Epithelial cell of esophagus (primary cell): ENCODE measurements at regions not wholly inside any gene's neighbourhood (a gene's known extent, or its start where the extent isn't known, plus 50 kb on each side); places are given as distances from the start of the nearest gene placed in this dataset.
"Not testable (repeated sequence)": the region's sequence is repeated elsewhere in the genome, so short reads cannot be mapped to it uniquely, and the experiment has no call there.

Experiments used
- DNase-seq: peaks from one replicate; pipeline ENCODE4 v3.0.0; 2010; ENCODE audit warnings: low read depth
- H3K4me3 ChIP-seq: 2 replicates; pipeline ENCODE4 v1.5.1; 2011; ENCODE audit warnings: mild to moderate bottlenecking, low read length, control low read depth
- TF ChIP-seq, protein P1 (sequence below): IDR thresholded peaks from 2 replicates; pipeline ENCODE4 v1.5.1; 2011; ENCODE audit warnings: low read depth, mild to moderate bottlenecking, low read length, control low read depth, inconsistent platforms; ENCODE audit not compliant: insufficient read depth; ENCODE audit errors: missing control alignments

GRCh38 chrX:77060572-77060971, 386.6 kb upstream of the FGF16 start:
- TF ChIP-seq, protein P1, sequence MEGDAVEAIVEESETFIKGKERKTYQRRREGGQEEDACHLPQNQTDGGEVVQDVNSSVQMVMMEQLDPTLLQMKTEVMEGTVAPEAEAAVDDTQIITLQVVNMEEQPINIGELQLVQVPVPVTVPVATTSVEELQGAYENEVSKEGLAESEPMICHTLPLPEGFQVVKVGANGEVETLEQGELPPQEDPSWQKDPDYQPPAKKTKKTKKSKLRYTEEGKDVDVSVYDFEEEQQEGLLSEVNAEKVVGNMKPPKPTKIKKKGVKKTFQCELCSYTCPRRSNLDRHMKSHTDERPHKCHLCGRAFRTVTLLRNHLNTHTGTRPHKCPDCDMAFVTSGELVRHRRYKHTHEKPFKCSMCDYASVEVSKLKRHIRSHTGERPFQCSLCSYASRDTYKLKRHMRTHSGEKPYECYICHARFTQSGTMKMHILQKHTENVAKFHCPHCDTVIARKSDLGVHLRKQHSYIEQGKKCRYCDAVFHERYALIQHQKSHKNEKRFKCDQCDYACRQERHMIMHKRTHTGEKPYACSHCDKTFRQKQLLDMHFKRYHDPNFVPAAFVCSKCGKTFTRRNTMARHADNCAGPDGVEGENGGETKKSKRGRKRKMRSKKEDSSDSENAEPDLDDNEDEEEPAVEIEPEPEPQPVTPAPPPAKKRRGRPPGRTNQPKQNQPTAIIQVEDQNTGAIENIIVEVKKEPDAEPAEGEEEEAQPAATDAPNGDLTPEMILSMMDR, result no peak
- no peak overlapping the region for H3K4me3 ChIP-seq
- no peak for DNase-seq

DNA sequence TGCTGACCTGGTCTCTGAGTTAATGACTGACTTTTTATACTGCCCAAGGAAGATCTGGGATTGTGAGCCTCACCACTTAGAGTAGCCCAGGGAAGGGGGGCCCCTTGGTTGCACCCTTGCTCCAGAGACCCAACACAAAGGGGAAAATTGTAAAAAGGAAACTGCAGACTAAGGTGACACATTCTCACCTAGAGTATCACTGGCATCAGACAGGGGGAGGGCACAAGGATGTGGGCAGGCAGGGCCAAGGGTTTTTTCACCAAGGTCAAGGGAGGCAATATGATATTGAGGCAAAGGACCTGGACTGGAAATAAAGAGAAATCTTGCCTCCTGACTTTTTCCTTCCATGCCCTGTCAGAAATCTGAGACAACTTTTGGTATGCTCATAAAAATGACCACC, 386.2 kb upstream of the FGF16 start:
- TF ChIP-seq, protein P1, result no peak
- DNase-seq, result no peak
- H3K4me3 ChIP-seq, result no peak overlapping the region

GRCh38 chrX:77061545-77061944, 385.6 kb upstream of the FGF16 start:
- no peak overlapping the region for H3K4me3 ChIP-seq
- DNase-seq, result no peak
- TF ChIP-seq, protein P1, result no peak

DNA sequence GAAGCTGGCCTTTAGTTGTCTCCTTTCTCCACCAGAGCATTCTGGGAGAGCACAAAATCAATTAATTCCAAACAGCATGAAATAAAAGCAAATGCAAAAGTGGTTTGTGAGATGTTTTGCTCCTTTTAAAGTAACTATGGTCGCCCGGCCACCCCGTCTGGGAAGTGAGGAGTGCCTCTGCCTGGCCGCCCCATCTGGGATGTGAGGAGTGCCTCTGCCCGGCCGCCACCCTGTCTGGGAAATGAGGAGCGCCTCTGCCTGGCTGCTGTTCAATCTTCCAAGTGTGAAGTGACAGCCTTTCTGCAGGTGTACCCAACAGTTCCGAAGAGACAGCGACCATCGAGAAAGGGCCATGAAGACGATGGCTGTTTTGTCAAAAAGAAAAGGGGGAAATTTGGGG, 381.3 kb upstream of the FGF16 start:
- DNase-seq, result no peak
- TF ChIP-seq, protein P1, result no peak
- H3K4me3 ChIP-seq, result no peak overlapping the region

DNA sequence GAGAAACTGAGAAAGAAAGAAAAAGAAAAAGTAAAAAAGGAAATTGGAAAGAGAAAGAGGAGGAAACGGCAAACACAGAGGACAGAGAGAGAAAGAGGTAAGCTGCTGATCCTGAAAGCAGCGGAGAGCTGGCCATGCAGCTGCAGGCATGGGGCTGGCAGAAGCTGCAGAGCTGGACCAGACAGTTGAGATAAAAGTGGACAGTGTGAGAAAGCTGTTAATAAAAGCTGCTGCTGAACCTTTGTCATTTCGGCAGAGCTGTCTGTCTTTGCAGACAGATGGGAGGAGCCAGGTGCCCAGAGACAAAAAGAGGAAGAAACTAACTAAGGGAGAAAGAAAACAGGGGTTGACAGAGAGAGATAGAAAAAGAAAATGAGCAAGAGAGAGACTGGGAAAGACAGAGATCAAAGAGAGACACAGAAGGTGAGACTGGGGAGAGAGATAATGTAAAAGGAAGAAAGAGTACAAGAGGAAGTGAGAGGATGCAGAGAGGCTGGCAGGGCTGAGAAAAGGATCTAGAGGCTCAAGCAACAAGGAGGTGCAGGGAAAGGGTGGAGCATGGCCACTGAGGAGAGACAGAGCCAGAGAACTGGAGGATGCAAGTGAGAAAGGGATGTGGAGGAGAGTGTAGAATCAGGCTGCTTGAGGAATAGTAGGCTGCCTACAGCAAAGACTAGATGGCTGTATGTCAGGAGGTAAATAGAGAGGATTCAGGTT, 376.8 kb upstream of the FGF16 start:
- no peak overlapping the region for H3K4me3 ChIP-seq
- DNase-seq, result no peak
- TF ChIP-seq, protein P1, result no peak

GRCh38 chrX:77076896-77077295, 370.3 kb upstream of the FGF16 start:
- TF ChIP-seq, protein P1, result no peak
- no peak for DNase-seq
- no peak overlapping the region for H3K4me3 ChIP-seq

GRCh38 chrX:77081237-77081636, 366.0 kb upstream of the FGF16 start:
- not testable (repeated sequence) for H3K4me3 ChIP-seq, DNase-seq

- DNase-seq, result no peak
- TF ChIP-seq, protein P1, result no peak
Observed at GRCh38 chrX:77085372-77085771, 361.8 kb upstream of the FGF16 start.

More at GRCh38 chrX:77085372-77085771, 361.8 kb upstream of the FGF16 start:
- H3K4me3 ChIP-seq, result no peak overlapping the region
